ENCODE measurements at regions not wholly inside any gene's neighbourhood (a gene's known extent, or its start where the extent isn't known, plus 50 kb on each side); places are given as distances from the start of the nearest gene placed in this dataset.

DNA sequence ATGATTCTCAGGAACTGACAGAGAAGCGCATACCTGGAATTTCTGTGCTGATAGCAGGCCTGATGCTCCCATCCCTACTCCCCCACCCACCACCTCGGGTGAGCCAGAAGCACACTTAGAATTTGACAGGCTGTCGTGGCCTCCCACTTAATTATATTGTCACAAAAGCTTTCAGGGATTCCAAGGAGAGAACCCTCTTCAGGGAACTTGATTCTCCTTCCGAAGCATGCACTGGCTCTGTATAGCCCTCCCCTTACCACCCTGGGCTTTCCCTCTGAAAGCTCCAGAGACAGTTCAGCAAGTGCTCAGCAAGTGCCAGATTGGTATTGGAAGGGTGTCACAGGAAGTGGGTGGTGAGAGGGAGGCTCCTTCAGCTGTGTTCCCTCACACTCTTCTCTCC lies 252.5 kb upstream of the SIX2 start:
- intact Hi-C loops (cut with DNase I) = no loop called here
- Histone ChIP-seq H3K27me3 (no peaks in the 10 kb centered on the region), H3K4me1 (peaks cover 0 to 29% (median 0%) of the 10 kb centered on the region in 12 donors), H3K9me3 (no peaks in the 10 kb centered on the region), H3K4me3 (no peak overlapping the region), H3K27ac (no peak overlapping the region), H3K36me3 (no peaks in the 10 kb centered on the region)
- ATAC-seq (no peak), DNase-seq (no peak)
- WGBS, 4 donors = 68 to 75% (median 73%) methylated on average over 4 of the region's 4 CpGs
- TF ChIP-seq, protein P1, sequence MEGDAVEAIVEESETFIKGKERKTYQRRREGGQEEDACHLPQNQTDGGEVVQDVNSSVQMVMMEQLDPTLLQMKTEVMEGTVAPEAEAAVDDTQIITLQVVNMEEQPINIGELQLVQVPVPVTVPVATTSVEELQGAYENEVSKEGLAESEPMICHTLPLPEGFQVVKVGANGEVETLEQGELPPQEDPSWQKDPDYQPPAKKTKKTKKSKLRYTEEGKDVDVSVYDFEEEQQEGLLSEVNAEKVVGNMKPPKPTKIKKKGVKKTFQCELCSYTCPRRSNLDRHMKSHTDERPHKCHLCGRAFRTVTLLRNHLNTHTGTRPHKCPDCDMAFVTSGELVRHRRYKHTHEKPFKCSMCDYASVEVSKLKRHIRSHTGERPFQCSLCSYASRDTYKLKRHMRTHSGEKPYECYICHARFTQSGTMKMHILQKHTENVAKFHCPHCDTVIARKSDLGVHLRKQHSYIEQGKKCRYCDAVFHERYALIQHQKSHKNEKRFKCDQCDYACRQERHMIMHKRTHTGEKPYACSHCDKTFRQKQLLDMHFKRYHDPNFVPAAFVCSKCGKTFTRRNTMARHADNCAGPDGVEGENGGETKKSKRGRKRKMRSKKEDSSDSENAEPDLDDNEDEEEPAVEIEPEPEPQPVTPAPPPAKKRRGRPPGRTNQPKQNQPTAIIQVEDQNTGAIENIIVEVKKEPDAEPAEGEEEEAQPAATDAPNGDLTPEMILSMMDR (IDR thresholded peaks at IDR 0.05) = no peak
- TF ChIP-seq POLR2A (IDR thresholded peaks at IDR 0.05) = no peak

DNA sequence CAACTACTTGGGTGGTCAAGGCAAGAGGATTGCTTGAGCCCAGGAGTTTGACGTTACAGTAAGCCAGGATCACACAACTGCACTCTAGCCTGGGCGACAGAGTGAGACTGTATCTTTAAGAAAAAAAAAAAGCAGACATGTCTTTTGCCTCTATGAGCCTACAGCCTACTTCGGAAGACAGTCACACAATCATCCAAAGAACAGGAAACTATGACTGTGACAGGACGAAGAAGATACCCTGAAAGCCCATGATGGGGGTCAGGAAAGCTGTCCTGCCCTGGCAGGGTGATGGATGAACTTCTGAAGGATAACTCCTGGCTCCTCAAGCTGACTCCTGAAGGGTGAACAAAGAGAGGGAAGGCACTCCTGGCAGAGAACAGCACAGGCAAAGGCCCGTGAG lies 251.7 kb upstream of the SIX2 start:
- WGBS, 4 donors = 51 to 78% (median 67%) methylated on average over 4 to 5 of the region's 5 CpGs
- DNase-seq = no peak

DNA sequence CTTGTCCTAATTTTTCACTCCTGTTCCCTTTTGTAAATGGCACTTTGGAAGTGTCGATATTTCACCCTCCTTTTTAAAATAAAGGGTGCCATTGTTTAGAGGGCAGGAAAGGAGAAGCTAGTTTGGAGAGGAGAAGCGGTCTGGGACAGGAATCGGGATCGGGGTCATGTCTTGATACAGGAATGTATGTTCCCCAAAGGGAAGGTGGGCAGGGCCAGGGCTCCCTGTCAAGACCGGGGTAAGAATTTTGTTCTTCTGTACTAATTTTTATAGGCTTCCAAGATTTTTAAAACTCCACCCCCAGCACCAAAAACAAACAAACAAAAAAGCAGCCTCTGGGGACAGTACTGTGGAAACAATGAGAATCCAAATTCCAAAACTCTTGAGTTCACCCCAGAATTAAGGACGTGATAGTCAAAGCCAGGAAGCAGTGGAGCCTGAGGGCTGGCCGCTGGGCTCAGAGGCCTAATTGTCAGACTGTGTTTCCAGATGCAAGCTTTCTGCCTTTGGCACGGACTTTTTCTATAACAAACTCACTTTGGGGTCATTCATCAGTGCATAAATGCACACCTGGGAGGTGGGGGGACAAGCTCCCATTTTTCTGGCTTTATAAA lies 250.4 kb upstream of the SIX2 start:
- H3K27me3 ChIP-seq = no peaks in the 10 kb centered on the region
- intact Hi-C loops (cut with DNase I) = no loop called here

More for the DNA sequence above, 251.7 kb upstream of the SIX2 start:
- Histone ChIP-seq H3K4me3 (no peak overlapping the region), H3K27ac (no peak overlapping the region), H3K4me1 (peaks cover 0 to 31% (median 0%) of the 10 kb centered on the region in 12 donors), H3K36me3 (no peaks in the 10 kb centered on the region), H3K9me3 (no peaks in the 10 kb centered on the region), H3K27me3 (no peaks in the 10 kb centered on the region)
- intact Hi-C loops (cut with DNase I) = no loop called here
- no peak for ATAC-seq
- TF ChIP-seq, protein P1 (IDR thresholded peaks at IDR 0.05) = no peak
- no peak for TF ChIP-seq POLR2A (IDR thresholded peaks at IDR 0.05)

GRCh38 chr2:45259138-45259537 lies 249.9 kb upstream of the SIX2 start:
- Histone ChIP-seq H3K27ac (peak overlapping the region in 4 of 12 donors; percentile 4 to 55 (median 34)), H3K9me3 (no peaks in the 10 kb centered on the region), H3K4me3 (no peak overlapping the region), H3K36me3 (no peaks in the 10 kb centered on the region), H3K27me3 (no peaks in the 10 kb centered on the region), H3K4me1 (peaks cover 0 to 31% (median 0%) of the 10 kb centered on the region in 12 donors)
- intact Hi-C loops (cut with DNase I) = no loop called here
- DNase-seq = no peak
- ATAC-seq = peak in 1 of 4 donors; percentile 12
- 36 to 50% (median 45%) methylated on average over 8 of the region's 8 CpGs for WGBS, 4 donors
- TF ChIP-seq, protein P1 (IDR thresholded peaks at IDR 0.05) = no peak
- no peak for TF ChIP-seq POLR2A (IDR thresholded peaks at IDR 0.05)

More for the DNA sequence above, 250.4 kb upstream of the SIX2 start:
- WGBS, 4 donors = 48 to 69% (median 63%) methylated on average over 8 of the region's 8 CpGs
- peaks cover 0 to 31% (median 0%) of the 10 kb centered on the region in 12 donors for H3K4me1 ChIP-seq
- no peak overlapping the region for H3K4me3 ChIP-seq
- no peaks in the 10 kb centered on the region for H3K36me3 ChIP-seq
- TF ChIP-seq, protein P1 (IDR thresholded peaks at IDR 0.05) = no peak
- no peak for TF ChIP-seq POLR2A (IDR thresholded peaks at IDR 0.05)
- H3K27ac ChIP-seq = peak overlapping the region in 3 of 12 donors; percentile 4 to 55 (median 27)
- no peak for DNase-seq
- ATAC-seq = peak in 1 of 4 donors; percentile 17
- H3K9me3 ChIP-seq = no peaks in the 10 kb centered on the region

Data from heart left ventricle (tissue), 16 donors.